Endothelial cell of umbilical vein (primary cell): ENCODE measurements at regions not wholly inside any gene's neighbourhood (a gene's known extent, or its start where the extent isn't known, plus 50 kb on each side); places are given as distances from the start of the nearest gene placed in this dataset.

Experiments used
- BruUV-seq: library from RNA; stranded (reverse); fragments of 400-500 nt; replicated peaks from 2 replicates; lab custom pipeline; 2021; lab: Mats Ljungman, UMichigan
- CTCF ChIA-PET: fragments of 300-600, 350-600 bp; sonication (Branson Sonifier 250); formaldehyde crosslinking; loops from one replicate; lab custom pipeline; 2021; ENCODE audit warnings: antibody characterized with exemption, inconsistent platforms; lab: Charles Lee
- POLR2A ChIA-PET: fragments of 300-600, 350-600 bp; sonication (Branson Sonifier 250); formaldehyde crosslinking; loops from one replicate; lab custom pipeline; 2021; ENCODE audit warnings: antibody characterized with exemption, inconsistent platforms; lab: Charles Lee
- DNase-seq: peaks from one replicate; pipeline ENCODE4 v3.0.0-alpha.2; 2011; ENCODE audit warnings: low read depth, low spot score
- FAIRE-seq: peaks from 2 replicates; lab custom pipeline; 2011; peaks lifted over from hg19 to GRCh38; lab: Jason Lieb, UNC
- H2AFZ ChIP-seq: 2 replicates; pipeline ENCODE4 v1.6.0; 2012; ENCODE audit warnings: low read depth, low read length, control low read depth, inconsistent platforms
- H3K27ac ChIP-seq: 2 replicates; pipeline ENCODE4 v1.5.1; 2011; ENCODE audit warnings: low read depth, mild to moderate bottlenecking, control low read depth, low read length, moderate library complexity; ENCODE audit not compliant: insufficient read depth
- H3K27me3 ChIP-seq, 2 experiments: 2 replicates each; pipeline versions ENCODE4 v1.6.0 to v1.6.1; 2011; ENCODE audit warnings: low read length in 2 of 2, mixed read lengths in 1 of 2; ENCODE audit not compliant: control insufficient read depth in 2 of 2, insufficient read depth in 2 of 2
- H3K36me3 ChIP-seq, 2 experiments: 2 replicates in 1 of 2; 3 replicates in 1 of 2; pipeline ENCODE4 v1.5.1; 2011; ENCODE audit warnings: low read length in 2 of 2, mild to moderate bottlenecking in 1 of 2, moderate library complexity in 1 of 2; ENCODE audit not compliant: control insufficient read depth in 2 of 2, insufficient read depth in 2 of 2; ENCODE audit errors: extremely low read depth in 1 of 2
- H3K4me1 ChIP-seq: 3 replicates; pipeline ENCODE4 v1.5.1; 2011; ENCODE audit warnings: mild to moderate bottlenecking, low read length; ENCODE audit not compliant: control insufficient read depth, insufficient read depth; ENCODE audit errors: extremely low read depth
- H3K4me2 ChIP-seq: 2 replicates; pipeline ENCODE4 v1.6.1; 2011; ENCODE audit warnings: low read length, control low read depth, mixed read lengths; ENCODE audit not compliant: insufficient read depth
- H3K4me3 ChIP-seq, 3 experiments: fragments of 200-600 bp in 1 of 3; sonication (generic), shearing (Covaris generic) in 1 of 3; replicated peaks in 1 of 3; 2 replicates each; pipeline ENCODE4 v1.5.1; 2011 to 2016; ENCODE audit warnings: control low read depth in 3 of 3, low read length in 3 of 3, mild to moderate bottlenecking in 2 of 3, inconsistent platforms in 1 of 3, low read depth in 1 of 3, moderate library complexity in 1 of 3; ENCODE audit not compliant: insufficient read depth in 1 of 3
- H3K79me2 ChIP-seq: 2 replicates; pipeline ENCODE4 v1.6.0; 2012; ENCODE audit warnings: low read length, inconsistent platforms; ENCODE audit not compliant: control insufficient read depth, insufficient read depth
- H3K9ac ChIP-seq: replicated peaks from 2 replicates; pipeline ENCODE3; 2011; ENCODE audit warnings: low read length, control low read depth; ENCODE audit not compliant: insufficient read depth; ENCODE audit errors: extremely low read depth
- H3K9me1 ChIP-seq: replicated peaks from 3 replicates; pipeline ENCODE4 v1.6.0; 2011; ENCODE audit warnings: mild to moderate bottlenecking, low read length; ENCODE audit not compliant: control insufficient read depth, insufficient read depth; ENCODE audit errors: extremely low read depth
- H3K9me3 ChIP-seq: replicated peaks from 2 replicates; pipeline ENCODE4 v1.5.1; 2012; ENCODE audit warnings: low read length, inconsistent platforms; ENCODE audit not compliant: control insufficient read depth, insufficient read depth
- H4K20me1 ChIP-seq: replicated peaks from 2 replicates; pipeline ENCODE3; 2011; ENCODE audit warnings: mild to moderate bottlenecking, low read length; ENCODE audit not compliant: control insufficient read depth, insufficient read depth; ENCODE audit errors: extremely low read depth
- EZH2 ChIP-seq: IDR thresholded peaks from 2 replicates; pipeline ENCODE4 v1.6.1; 2012; ENCODE audit warnings: borderline replicate concordance, low read depth, mild to moderate bottlenecking, moderate library complexity, low read length, inconsistent platforms; ENCODE audit not compliant: severe bottlenecking
- JUN ChIP-seq: IDR thresholded peaks from 2 replicates; pipeline ENCODE4 v1.6.1; 2011; ENCODE audit warnings: borderline replicate concordance, low read depth; ENCODE audit not compliant: insufficient read length, insufficient read depth
- POLR2A ChIP-seq: IDR thresholded peaks from 2 replicates; pipeline ENCODE4 v1.6.1; 2012; ENCODE audit warnings: low read depth, mild to moderate bottlenecking, control low read depth, low read length
- POLR2AphosphoS5 ChIP-seq: IDR thresholded peaks from 2 replicates; pipeline ENCODE4 v1.6.1; 2012; ENCODE audit warnings: low read depth, mild to moderate bottlenecking, control low read depth, low read length, moderate library complexity; ENCODE audit not compliant: insufficient read depth
- dilution Hi-C: fragments of 300-500 bp; cut with MboI; formaldehyde crosslinking; loops from one replicate; pipeline ENCODE4 v1.15.0; 2019; ENCODE audit warnings: low sequenced_read_pairs; ENCODE audit not compliant: extremely low pct_ligation_motif_present
- intact Hi-C: fragments of 100-400 bp; cut with micrococcal nuclease; formaldehyde crosslinking; loops from one replicate; pipeline ENCODE4 v1.10.0; 2022
- TF ChIP-seq, protein P1 (sequence below), 2 donors: IDR thresholded peaks; 1 replicate in 1 of 2; 2 replicates in 1 of 2; pipeline ENCODE4 v1.5.1; 2011; ENCODE audit warnings: low read length in 2 of 2, mild to moderate bottlenecking in 2 of 2, moderate library complexity in 2 of 2, control low read depth in 1 of 2, inconsistent platforms in 1 of 2, low read depth in 1 of 2; ENCODE audit not compliant: insufficient read depth in 1 of 2; ENCODE audit errors: extremely low read depth in 1 of 2

DNA sequence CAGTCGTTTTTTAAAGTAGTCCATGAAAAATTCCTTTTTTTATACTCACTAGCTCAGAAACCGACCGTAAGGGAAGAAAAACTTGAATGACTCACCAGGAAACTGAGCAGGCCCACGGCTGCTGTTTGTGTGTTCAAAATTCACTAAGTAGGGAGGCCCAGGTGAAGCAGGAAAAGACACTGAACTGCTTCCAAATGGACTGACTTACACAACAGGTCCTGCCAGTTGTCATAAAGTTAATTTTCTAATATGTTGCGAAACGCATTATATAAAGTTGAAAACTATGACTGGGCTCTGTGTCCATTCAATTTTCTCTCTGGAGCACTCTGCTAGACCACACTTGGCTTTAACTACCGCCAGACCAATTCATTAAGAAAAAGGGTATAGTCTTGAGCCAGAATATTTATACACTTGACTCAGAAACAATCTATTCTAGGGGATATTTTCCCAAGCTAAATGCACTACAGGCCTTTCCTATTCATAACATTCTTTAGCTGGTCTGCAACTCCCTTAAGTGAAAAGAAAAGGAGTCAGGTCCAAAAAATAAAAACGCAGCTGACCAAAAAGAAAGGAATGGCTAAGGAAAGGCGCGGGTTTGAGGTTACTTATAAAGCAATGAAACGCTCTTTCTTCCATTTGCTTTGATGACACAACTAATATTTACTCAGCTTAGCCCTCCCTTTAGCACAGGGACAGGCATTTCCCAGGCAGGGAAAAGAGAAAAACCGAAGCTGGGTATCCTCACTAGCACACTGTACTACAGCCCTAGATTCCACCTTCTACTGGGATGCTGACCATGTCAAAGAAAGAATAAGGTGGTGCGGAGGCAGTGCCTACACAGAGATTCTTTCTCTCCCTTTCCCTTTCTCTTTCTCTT, 306.3 kb upstream of the ESRRG start:
- CTCF ChIA-PET = no interaction called here
- Histone ChIP-seq H2AFZ (no peak overlapping the region), H3K9me1 (no peaks in the 10 kb centered on the region), H3K4me1 (no peaks in the 10 kb centered on the region), H3K27ac (no peak overlapping the region), H3K79me2 (no peaks in the 10 kb centered on the region), H3K9me3 (peaks cover 2% of the 10 kb centered on the region), H3K4me2 (no peak overlapping the region), H3K27me3 (no peaks in the 10 kb centered on the region), H4K20me1 (no peaks in the 10 kb centered on the region), H3K4me3 (no peak overlapping the region), H3K9ac (no peak overlapping the region), H3K36me3 (no peaks in the 10 kb centered on the region)
- POLR2A ChIA-PET = no interaction called here
- BruUV-seq = no TSS peak
- dilution Hi-C loops (no loop called here), intact Hi-C loops (no loop called here)
- TF ChIP-seq POLR2A (no peak), POLR2AphosphoS5 (no peak), EZH2 (no peak), JUN (no peak)
- TF ChIP-seq, protein P1, sequence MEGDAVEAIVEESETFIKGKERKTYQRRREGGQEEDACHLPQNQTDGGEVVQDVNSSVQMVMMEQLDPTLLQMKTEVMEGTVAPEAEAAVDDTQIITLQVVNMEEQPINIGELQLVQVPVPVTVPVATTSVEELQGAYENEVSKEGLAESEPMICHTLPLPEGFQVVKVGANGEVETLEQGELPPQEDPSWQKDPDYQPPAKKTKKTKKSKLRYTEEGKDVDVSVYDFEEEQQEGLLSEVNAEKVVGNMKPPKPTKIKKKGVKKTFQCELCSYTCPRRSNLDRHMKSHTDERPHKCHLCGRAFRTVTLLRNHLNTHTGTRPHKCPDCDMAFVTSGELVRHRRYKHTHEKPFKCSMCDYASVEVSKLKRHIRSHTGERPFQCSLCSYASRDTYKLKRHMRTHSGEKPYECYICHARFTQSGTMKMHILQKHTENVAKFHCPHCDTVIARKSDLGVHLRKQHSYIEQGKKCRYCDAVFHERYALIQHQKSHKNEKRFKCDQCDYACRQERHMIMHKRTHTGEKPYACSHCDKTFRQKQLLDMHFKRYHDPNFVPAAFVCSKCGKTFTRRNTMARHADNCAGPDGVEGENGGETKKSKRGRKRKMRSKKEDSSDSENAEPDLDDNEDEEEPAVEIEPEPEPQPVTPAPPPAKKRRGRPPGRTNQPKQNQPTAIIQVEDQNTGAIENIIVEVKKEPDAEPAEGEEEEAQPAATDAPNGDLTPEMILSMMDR (IDR thresholded peaks at IDR 0.05; ENCODE audit: extremely low read depth in 1 of 2, insufficient read depth in 1 of 2, low read depth in 1 of 2, low read length in 2 of 2) = no peak
- no peak for DNase-seq
- no peak for FAIRE-seq
